EH (cell line): ENCODE measurements at regions not wholly inside any gene's neighbourhood (a gene's known extent, or its start where the extent isn't known, plus 50 kb on each side); places are given as distances from the start of the nearest gene placed in this dataset.
"Not testable (repeated sequence)": the region's sequence is repeated elsewhere in the genome, so short reads cannot be mapped to it uniquely, and the experiment has no call there.

Experiments
- DNase-seq: peaks from one replicate; pipeline ENCODE4 v3.0.0-alpha.2; 2015; ENCODE audit warnings: low read depth

DNA sequence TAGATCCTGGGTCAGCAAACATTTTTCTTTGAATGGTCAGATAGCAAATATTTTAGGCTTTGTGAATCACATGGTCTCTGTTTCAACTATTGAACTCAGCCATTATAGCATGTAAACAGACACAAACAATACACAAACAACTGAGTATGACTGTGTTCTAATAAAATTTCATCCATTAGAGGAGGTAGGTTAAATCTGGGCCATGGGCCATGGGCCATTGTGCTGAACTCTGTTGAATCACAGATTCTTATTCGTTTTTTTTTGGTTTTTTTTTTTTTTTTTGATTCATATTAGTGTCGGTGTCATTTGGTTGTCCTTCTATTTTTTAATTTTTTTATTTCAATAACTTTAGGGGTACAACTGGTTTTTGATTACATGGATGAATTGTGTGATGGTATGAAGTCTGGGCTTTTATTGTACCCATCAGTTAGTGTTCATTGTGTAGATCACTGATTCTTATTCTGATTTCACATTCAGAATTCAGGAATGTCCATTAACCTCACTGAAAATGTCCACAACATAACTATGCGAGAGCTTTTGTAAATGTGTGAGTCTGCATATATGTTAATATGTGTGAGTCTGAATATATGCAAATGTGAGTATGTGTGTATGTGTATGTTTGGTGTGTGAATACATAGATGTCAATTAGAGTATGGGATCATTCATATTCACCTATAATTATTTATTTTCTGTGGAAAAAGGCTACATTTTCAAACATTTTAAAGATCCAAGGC lies 443.7 kb upstream of the GRM3 start:
- no peak for DNase-seq

GRCh38 chr7:86190351-86190750 lies 453.4 kb upstream of the GRM3 start:
- DNase-seq: no peak

DNA sequence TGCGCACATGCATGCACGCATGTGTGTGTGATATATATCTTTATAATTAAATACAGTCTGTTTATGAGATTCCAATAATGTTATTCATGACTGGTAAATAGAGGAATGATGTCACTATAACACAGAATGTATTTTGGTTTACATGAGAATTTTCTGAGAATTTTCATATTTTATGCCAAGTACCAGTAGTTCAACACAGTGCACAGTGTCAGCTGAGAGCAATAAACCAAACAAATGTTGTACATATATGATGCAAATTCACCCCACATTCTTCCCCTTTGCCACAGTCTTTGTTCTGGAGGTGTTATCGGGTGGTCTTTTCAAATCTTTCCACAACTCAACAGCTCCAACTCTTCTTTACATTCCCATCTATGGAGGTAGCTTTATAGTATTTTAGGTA lies 462.2 kb upstream of the GRM3 start:
- DNase-seq: no peak

DNA sequence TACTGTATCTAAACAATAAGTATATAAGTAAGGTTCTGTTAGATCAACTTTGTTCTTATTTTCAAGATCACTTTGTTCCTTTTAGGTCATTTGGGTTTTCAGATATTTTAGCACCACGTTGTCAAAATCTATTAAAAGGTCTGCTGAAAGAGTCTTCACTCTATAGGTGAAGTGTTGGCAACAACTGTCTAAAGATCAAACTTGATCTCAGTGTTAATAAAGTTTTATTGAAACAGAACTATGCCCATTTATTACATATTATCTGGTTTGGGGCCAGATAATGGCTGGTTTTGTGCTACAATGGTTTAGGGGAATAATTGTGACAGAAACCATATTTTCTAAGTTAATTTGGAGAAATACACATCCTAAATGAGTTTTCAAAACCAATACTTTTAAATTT lies 478.9 kb upstream of the GRM3 start:
- DNase-seq: no peak

GRCh38 chr7:86158111-86158510 lies 485.6 kb upstream of the GRM3 start:
- DNase-seq: no peak

- no peak for DNase-seq
Measured at GRCh38 chr7:86155623-86156022, 488.1 kb upstream of the GRM3 start.

DNA sequence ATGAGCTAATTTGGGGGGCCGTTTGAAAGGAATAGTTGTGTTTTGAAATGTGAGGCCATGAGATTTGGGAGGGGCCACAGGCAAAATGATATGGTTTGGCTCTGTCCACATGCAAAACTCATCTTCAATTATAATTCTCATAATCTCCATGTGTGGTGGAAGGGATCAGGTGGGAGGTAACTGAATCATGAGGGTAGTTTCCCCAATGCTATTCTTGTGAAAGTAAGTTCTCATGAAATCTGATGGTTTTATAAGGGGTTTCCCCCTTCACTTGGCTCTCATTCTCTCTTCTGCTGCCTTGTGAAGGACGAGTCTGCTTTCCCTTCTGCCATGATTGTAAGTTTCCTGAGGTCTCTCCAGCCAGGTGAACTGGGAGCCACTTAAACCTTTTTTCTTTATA lies 490.8 kb upstream of the GRM3 start:
- DNase-seq: no peak

DNA sequence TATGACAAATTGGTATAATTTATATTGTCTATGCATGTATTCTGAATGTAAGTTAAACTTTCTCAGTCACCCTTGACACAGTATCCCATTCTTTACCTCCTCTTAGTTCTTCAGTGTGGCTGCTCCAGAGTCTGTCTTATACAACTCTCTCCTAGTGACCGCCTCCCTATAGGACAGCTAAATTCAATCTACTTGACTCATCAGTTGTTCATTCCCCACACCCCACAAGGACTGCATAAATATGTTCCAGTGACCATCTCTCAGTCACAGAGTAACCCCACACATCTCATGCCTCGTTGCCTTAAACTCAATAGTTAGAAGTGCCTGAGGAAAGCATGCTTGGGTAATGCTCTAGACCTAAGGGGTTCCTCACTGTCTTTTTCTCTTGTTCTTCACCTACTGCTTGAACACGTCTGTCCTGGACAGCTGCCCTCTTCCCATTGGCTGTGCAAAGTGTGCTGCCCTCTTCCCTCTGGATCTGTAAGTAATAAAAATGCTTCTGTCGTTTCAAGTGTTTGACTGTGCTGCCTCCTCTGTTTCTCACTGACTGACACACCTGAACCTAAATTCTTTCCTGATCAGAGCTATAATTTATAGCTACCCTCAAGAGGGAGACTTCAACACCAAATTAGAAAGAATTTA lies 494.6 kb upstream of the GRM3 start:
- no peak for DNase-seq

DNA sequence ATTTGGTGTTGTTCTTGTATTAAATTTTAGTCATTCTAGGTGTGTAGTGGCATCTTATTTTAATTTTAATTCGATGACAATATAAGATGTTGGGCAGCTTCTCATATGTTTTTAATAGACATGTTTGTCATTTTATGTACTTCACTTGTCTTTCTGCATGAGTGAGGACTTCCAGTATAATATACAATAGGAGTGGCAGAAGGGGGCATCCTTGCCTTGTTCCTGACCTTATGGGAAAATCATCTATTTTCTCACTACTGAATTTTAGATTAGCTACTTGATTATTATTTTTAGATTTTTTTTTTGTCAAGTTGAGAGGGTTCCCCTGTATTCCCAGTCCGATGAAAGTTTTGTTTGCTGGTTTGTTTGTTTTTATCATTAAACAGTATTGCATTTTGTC lies 495.2 kb upstream of the GRM3 start:
- DNase-seq: no peak

DNA sequence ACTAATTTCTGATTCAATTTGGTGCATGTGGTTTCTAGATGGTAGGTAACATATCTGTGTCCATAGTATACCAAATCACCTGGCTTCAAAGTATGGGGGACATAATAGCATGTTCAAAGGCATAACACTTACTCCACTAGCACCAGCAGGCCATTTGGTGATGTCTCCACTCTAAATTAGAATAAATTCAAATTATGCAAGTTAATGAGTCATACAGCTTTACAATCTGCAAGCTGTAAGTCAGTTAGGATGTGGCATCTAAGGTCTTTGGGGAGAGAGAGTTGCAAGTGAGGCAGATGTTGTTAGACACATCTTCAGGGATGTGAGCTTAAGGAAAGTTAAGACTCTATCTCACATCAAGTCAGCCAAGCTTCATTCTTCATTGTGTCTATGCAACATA lies 506.4 kb upstream of the GRM3 start:
- DNase-seq: no peak

DNA sequence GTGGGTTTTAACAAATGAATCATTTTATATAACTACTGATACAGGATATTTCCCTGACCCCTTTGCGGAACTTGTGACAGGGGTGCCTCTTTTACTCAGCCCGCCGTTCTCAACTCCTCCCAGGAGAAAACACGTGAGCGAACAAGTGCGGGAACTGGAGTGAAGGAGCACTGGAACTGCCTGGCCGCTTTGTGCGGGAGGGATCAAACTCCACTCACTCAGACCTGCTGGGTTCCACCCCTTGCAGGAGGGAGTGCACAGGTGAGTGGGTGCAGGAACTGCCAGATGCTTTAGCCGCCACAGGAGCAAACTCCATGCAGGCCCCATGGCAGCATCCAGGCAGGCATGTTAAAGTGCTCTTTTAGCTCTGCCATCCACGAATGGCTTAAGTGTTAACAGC lies 513.4 kb upstream of the GRM3 start:
- DNase-seq: no peak

DNA sequence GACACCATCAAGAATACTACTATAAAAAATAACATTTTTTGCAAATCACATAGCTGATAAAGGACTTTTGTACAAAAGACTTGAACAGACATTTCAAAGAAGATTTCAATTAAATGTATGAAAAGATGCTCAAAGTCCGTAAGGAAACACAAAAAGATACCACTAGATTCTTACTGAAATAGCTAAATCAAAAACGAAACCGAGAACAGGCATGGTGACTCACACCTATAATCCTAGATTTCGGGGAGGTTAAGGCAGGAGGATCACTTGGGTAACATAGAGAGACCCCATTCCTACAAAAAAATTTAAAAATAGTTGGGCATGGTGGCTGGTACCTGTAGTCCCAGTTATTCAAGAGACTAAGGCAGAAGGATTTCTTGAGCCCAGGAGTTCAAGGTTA lies 520.2 kb upstream of the GRM3 start:
- no peak for DNase-seq

- no peak for DNase-seq
Measured at GRCh38 chr7:86094166-86094669, 549.5 kb upstream of the GRM3 start.

GRCh38 chr7:86091369-86091768 lies 552.3 kb upstream of the GRM3 start:
- no peak for DNase-seq

DNA sequence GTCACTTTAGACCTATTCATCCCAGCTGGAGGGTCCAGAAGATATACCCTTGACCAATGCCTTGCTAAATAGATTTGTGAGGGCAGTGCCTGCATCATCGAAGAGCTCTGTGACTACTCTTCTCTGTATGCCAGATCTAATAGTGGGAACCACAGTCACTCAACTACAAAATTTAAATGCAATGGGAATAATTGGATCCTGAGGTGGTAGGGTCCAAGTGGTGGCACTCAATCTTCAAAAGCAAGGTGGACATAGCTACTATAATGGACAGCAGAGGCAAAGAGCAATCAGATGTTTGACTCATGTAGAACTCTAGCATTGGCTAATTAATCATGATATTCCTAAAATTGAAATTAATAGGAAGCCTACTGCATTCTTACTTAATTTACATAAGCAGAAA lies 554.3 kb upstream of the GRM3 start:
- DNase-seq: no peak

GRCh38 chr7:86064572-86064971 lies 579.1 kb upstream of the GRM3 start:
- DNase-seq: not testable (repeated sequence)

DNA sequence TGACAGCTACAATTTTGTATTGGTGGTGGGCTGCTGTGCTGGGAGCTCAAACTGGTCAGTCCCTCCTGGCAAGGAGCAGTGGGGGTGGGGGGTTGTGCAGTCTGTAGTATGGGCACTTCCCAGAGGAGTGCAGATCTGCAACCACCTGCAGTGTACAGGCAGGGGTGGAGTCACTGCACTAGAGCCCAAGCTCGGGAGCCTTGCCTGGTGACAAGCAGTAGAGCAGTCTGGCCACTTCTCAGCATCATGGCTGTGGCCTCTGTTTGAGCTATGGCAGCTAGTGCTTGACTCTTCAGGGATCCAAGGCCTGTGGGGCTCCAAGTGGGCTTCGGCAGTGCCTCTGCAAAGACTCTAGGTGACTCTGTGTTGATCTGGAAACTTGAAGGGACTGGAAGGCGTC lies 585.1 kb upstream of the GRM3 start:
- DNase-seq: no peak

- no peak for DNase-seq
Measured at GRCh38 chr7:86050918-86051317, 592.8 kb upstream of the GRM3 start.

- DNase-seq: no peak
Measured at GRCh38 chr7:86049910-86050309, 593.8 kb upstream of the GRM3 start.

GRCh38 chr7:86045197-86045596 lies 598.5 kb upstream of the GRM3 start:
- DNase-seq: not testable (repeated sequence)

DNA sequence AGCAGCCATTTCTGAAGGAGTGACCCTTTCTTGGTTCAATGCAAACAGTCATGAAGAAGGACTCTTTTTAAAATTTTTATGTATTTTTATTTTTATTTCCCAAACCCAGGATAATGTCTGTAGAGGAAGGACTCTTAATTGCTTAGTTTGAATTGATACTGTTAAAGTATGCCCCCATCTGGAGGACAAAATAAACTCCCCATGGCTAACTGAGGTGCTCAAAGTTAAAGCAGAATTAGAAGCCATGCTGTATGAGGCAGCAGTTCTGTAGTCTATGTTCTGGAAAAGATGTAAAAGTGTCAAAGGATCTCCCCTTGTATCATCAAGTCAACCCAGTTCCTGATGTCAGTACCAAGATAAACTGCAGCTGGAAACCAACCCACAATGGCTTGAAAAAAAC lies 617.9 kb upstream of the GRM3 start:
- DNase-seq: no peak

- DNase-seq: no peak
Measured at GRCh38 chr7:86013662-86014061, 630.0 kb upstream of the GRM3 start.

DNA sequence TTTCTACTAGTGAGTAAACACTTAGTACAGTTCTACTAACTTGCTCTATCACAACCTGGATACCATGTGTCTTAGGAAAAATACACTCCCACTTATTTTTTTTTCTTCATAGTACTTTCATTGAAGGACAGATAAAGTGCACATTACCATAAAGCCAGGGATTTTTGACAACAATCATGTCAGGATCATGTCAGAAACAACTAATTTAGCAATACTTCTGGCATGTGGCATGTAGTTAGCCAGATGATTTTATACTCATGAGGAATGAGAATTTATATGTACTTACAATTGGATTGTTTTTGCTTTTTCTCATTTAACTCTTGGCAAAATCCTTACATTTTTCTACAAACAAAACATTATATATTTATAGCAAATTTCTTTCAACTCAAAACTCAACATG lies 630.7 kb upstream of the GRM3 start:
- no peak for DNase-seq

- no peak for DNase-seq
Measured at GRCh38 chr7:86008898-86009297, 634.8 kb upstream of the GRM3 start.
